ENCODE measurements at regions not wholly inside any gene's neighbourhood (a gene's known extent, or its start where the extent isn't known, plus 50 kb on each side); places are given as distances from the start of the nearest gene placed in this dataset.

GRCh38 chr4:165600959-165601683 is 222.3 kb downstream of the CPE start:
- no peak for DNase-seq (ENCODE audit: low read depth)
- no peak overlapping the region for H3K4me3 ChIP-seq (ENCODE audit: low read depth, low read length)
- no peak for TF ChIP-seq CTCF (IDR thresholded peaks at IDR 0.05; ENCODE audit: insufficient read depth, low read depth, low read length)

- DNase-seq (ENCODE audit: low read depth): no peak
- no peak for TF ChIP-seq CTCF (IDR thresholded peaks at IDR 0.05; ENCODE audit: insufficient read depth, low read depth, low read length)
- no peak overlapping the region for H3K4me3 ChIP-seq (ENCODE audit: low read depth, low read length)
Measured at GRCh38 chr4:165602621-165603020, 223.8 kb downstream of the CPE start.

- DNase-seq (ENCODE audit: low read depth): no peak
- H3K4me3 ChIP-seq (ENCODE audit: low read depth, low read length): no peak overlapping the region
- TF ChIP-seq CTCF (IDR thresholded peaks at IDR 0.05; ENCODE audit: insufficient read depth, low read depth, low read length): no peak
Measured at GRCh38 chr4:165604181-165604580, 225.4 kb downstream of the CPE start.

- no peak for DNase-seq (ENCODE audit: low read depth)
- TF ChIP-seq CTCF (IDR thresholded peaks at IDR 0.05; ENCODE audit: insufficient read depth, low read depth, low read length): no peak
- no peak overlapping the region for H3K4me3 ChIP-seq (ENCODE audit: low read depth, low read length)
Measured at GRCh38 chr4:165605811-165606210, 227.0 kb downstream of the CPE start.

- TF ChIP-seq CTCF (IDR thresholded peaks at IDR 0.05; ENCODE audit: insufficient read depth, low read depth, low read length): no peak
- no peak for DNase-seq (ENCODE audit: low read depth)
- H3K4me3 ChIP-seq (ENCODE audit: low read depth, low read length): no peak overlapping the region
Measured at GRCh38 chr4:165606465-165607205, 227.8 kb downstream of the CPE start.

GRCh38 chr4:165609653-165610052 is 230.8 kb downstream of the CPE start:
- DNase-seq (ENCODE audit: low read depth): no peak
- TF ChIP-seq CTCF (IDR thresholded peaks at IDR 0.05; ENCODE audit: insufficient read depth, low read depth, low read length): no peak
- no peak overlapping the region for H3K4me3 ChIP-seq (ENCODE audit: low read depth, low read length)

Data from fibroblast of villous mesenchyme (primary cell).